ENCODE measurements at regions not wholly inside any gene's neighbourhood (a gene's known extent, or its start where the extent isn't known, plus 50 kb on each side); places are given as distances from the start of the nearest gene placed in this dataset.
"Not testable (repeated sequence)": the region's sequence is repeated elsewhere in the genome, so short reads cannot be mapped to it uniquely, and the experiment has no call there.

- TF ChIP-seq, protein P1, sequence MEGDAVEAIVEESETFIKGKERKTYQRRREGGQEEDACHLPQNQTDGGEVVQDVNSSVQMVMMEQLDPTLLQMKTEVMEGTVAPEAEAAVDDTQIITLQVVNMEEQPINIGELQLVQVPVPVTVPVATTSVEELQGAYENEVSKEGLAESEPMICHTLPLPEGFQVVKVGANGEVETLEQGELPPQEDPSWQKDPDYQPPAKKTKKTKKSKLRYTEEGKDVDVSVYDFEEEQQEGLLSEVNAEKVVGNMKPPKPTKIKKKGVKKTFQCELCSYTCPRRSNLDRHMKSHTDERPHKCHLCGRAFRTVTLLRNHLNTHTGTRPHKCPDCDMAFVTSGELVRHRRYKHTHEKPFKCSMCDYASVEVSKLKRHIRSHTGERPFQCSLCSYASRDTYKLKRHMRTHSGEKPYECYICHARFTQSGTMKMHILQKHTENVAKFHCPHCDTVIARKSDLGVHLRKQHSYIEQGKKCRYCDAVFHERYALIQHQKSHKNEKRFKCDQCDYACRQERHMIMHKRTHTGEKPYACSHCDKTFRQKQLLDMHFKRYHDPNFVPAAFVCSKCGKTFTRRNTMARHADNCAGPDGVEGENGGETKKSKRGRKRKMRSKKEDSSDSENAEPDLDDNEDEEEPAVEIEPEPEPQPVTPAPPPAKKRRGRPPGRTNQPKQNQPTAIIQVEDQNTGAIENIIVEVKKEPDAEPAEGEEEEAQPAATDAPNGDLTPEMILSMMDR (conservative IDR thresholded peaks at IDR 0.05; ENCODE audit: low read length): not testable (repeated sequence)
- not testable (repeated sequence) for TF ChIP-seq EZH2phosphoT487 (IDR thresholded peaks at IDR 0.05; ENCODE audit: borderline replicate concordance, low read depth, low read length)
Observed at GRCh38 chr3:75582536-75582935, 81.6 kb upstream of the FRG2C start.
